BLaER1 (cell line): ENCODE measurements at regions not wholly inside any gene's neighbourhood (a gene's known extent, or its start where the extent isn't known, plus 50 kb on each side); places are given as distances from the start of the nearest gene placed in this dataset.

Source experiments
- H3K27ac ChIP-seq: shearing (Covaris generic); formaldehyde crosslinking; 2 replicates; pipeline ENCODE4 v1.8.1; 2022
- H3K27me3 ChIP-seq: shearing (Covaris generic); formaldehyde crosslinking; 2 replicates; pipeline ENCODE4 v1.8.1; 2022
- H3K36me3 ChIP-seq: shearing (Covaris generic); formaldehyde crosslinking; 2 replicates; pipeline ENCODE4 v1.8.1; 2022
- H3K4me1 ChIP-seq: shearing (Covaris generic); formaldehyde crosslinking; 2 replicates; pipeline ENCODE4 v1.8.1; 2022
- H3K4me2 ChIP-seq: shearing (Covaris generic); formaldehyde crosslinking; 2 replicates; pipeline ENCODE4 v1.8.1; 2022
- H3K4me3 ChIP-seq: shearing (Covaris generic); formaldehyde crosslinking; 2 replicates; pipeline ENCODE4 v1.8.1; 2022
- H3K9ac ChIP-seq: shearing (Covaris generic); formaldehyde crosslinking; 2 replicates; pipeline ENCODE4 v1.8.1; 2022
- H3K9me3 ChIP-seq: shearing (Covaris generic); formaldehyde crosslinking; 2 replicates; pipeline ENCODE4 v1.8.1; 2022
- H4K20me1 ChIP-seq: shearing (Covaris generic); formaldehyde crosslinking; 2 replicates; pipeline ENCODE4 v1.8.1; 2022
- Cebpa-rat ChIP-seq: shearing (Covaris generic); IDR thresholded peaks from 2 replicates; pipeline ENCODE4 v1.8.1; 2022

GRCh38 chr11:86136538-86136937 lies 67.7 kb upstream of the PICALM start:
- Histone ChIP-seq H3K27me3 (no peaks in the 10 kb centered on the region), H3K9ac (no peak overlapping the region), H3K4me1 (peaks cover 7% of the 10 kb centered on the region; the same call in 1 of the 2 replicates), H3K9me3 (no peaks in the 10 kb centered on the region), H3K4me3 (no peak overlapping the region), H4K20me1 (no peaks in the 10 kb centered on the region), H3K36me3 (no peaks in the 10 kb centered on the region), H3K27ac (no peak overlapping the region), H3K4me2 (no peak overlapping the region)
- no peak for TF ChIP-seq Cebpa-rat

DNA sequence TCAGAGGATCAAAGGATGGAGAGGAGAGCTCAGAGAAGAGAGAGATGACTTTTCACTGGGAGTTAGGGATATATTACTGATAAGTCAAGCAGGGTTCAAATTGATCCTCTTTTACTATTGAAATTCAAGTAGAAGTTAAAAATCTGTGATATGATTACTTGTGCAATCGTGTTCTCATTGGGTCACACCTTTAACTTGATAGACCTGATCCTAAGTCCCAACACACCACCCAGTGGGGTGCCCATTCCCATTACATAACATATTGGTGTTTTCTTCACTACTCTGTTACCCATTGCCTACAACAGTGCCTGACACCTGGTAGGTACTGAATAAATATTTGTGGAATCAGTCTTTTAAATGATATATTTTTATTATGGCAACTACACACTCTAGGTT lies 66.4 kb upstream of the PICALM start:
- Histone ChIP-seq H3K9me3 (no peaks in the 10 kb centered on the region), H3K9ac (no peak overlapping the region), H3K36me3 (no peaks in the 10 kb centered on the region), H3K4me1 (peaks cover 7% of the 10 kb centered on the region; the same call in 1 of the 2 replicates), H4K20me1 (no peaks in the 10 kb centered on the region), H3K4me2 (no peak overlapping the region), H3K27me3 (no peaks in the 10 kb centered on the region), H3K4me3 (no peak overlapping the region), H3K27ac (no peak overlapping the region)
- no peak for TF ChIP-seq Cebpa-rat

- H3K4me2 ChIP-seq, result no peak overlapping the region
- no peak overlapping the region for H3K9ac ChIP-seq
- H3K27ac ChIP-seq, result no peak overlapping the region
- TF ChIP-seq Cebpa-rat, result no peak
- H3K36me3 ChIP-seq, result no peaks in the 10 kb centered on the region
- peaks cover 7% of the 10 kb centered on the region; the same call in 1 of the 2 replicates for H3K4me1 ChIP-seq
- no peaks in the 10 kb centered on the region for H3K9me3 ChIP-seq
- H3K27me3 ChIP-seq, result no peaks in the 10 kb centered on the region
- H3K4me3 ChIP-seq, result no peak overlapping the region
- H4K20me1 ChIP-seq, result no peaks in the 10 kb centered on the region
Observed at GRCh38 chr11:86134580-86135318, 65.9 kb upstream of the PICALM start.

DNA sequence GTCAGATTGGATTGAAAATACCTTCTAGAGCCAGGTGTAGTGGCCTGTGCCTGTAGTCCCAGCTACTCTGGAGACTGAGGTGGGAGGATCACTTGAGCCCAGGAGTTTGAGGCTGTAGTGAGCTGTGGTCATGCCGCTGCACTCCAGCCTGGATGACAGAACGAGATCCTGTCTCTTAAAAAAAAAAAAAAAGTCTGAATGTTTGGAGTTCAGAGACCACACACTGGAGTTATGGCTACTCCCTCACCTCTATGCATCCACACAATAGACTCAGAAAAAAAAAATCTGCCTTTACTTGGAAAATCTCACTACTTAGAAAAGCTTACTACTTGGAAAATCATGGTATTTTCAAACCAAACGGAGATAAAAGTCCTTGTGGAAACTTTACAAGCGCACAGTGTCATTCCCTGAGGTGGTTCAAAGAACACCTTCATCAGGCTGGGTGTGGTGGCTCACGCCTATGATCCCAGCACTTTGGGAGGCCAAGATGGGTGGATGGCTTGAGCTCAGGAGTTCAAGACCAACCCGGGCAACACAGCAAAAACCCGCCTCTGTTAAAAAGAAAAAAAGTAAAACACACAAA lies 63.9 kb upstream of the PICALM start:
- Histone ChIP-seq H3K27me3 (no peaks in the 10 kb centered on the region), H3K27ac (no peak overlapping the region), H3K4me1 (no peaks in the 10 kb centered on the region), H3K36me3 (no peaks in the 10 kb centered on the region), H3K9ac (no peak overlapping the region), H3K4me3 (no peak overlapping the region), H3K4me2 (no peak overlapping the region), H3K9me3 (no peaks in the 10 kb centered on the region), H4K20me1 (no peaks in the 10 kb centered on the region)
- no peak for TF ChIP-seq Cebpa-rat

- H3K27me3 ChIP-seq, result no peaks in the 10 kb centered on the region
- H3K4me2 ChIP-seq, result no peak overlapping the region
- H3K9ac ChIP-seq, result no peak overlapping the region
- no peaks in the 10 kb centered on the region for H3K9me3 ChIP-seq
- H3K4me1 ChIP-seq, result no peaks in the 10 kb centered on the region
- H3K4me3 ChIP-seq, result no peak overlapping the region
- H3K36me3 ChIP-seq, result no peaks in the 10 kb centered on the region
- no peak for TF ChIP-seq Cebpa-rat
- H3K27ac ChIP-seq, result no peak overlapping the region
- H4K20me1 ChIP-seq, result no peaks in the 10 kb centered on the region
Observed at GRCh38 chr11:86129740-86130540, 61.1 kb upstream of the PICALM start.

GRCh38 chr11:86128914-86129313 lies 60.0 kb upstream of the PICALM start:
- Histone ChIP-seq H3K4me2 (no peak overlapping the region), H3K27me3 (no peaks in the 10 kb centered on the region), H3K9me3 (no peaks in the 10 kb centered on the region), H4K20me1 (no peaks in the 10 kb centered on the region), H3K4me3 (no peak overlapping the region), H3K36me3 (no peaks in the 10 kb centered on the region), H3K4me1 (no peaks in the 10 kb centered on the region), H3K27ac (no peak overlapping the region), H3K9ac (no peak overlapping the region)
- TF ChIP-seq Cebpa-rat, result no peak

- no peak overlapping the region for H3K9ac ChIP-seq
- H3K4me2 ChIP-seq, result no peak overlapping the region
- H3K4me1 ChIP-seq, result peaks cover 7% of the 10 kb centered on the region
- no peaks in the 10 kb centered on the region for H3K9me3 ChIP-seq
- H3K27ac ChIP-seq, result no peak overlapping the region
- no peaks in the 10 kb centered on the region for H4K20me1 ChIP-seq
- no peak overlapping the region for H3K4me3 ChIP-seq
- H3K27me3 ChIP-seq, result no peaks in the 10 kb centered on the region
- no peaks in the 10 kb centered on the region for H3K36me3 ChIP-seq
- no peak for TF ChIP-seq Cebpa-rat
Observed at GRCh38 chr11:86126862-86127261, 58.0 kb upstream of the PICALM start.

GRCh38 chr11:86124251-86125233 lies 55.7 kb upstream of the PICALM start:
- no peak overlapping the region for H3K27ac ChIP-seq
- H3K4me1 ChIP-seq, result peaks cover 7% of the 10 kb centered on the region

DNA sequence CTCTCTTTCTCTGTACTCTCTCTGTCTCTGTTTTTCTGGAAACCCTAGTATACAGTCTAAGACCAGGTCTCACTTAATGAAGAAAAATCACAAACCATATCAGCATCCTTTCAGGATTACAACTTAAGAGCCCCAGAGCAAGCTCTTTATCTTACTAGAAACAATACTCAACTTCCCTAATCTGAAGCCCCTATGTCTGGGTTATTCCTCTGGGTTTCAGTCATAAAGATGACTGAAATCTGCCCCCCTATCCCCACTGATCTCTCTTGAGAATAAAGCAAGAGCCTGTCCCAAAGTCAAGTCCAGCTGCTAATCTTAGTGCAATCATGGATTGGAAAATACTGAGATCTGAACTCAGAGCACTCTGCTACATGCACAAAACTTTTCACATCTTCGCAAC lies 53.9 kb upstream of the PICALM start:
- TF ChIP-seq Cebpa-rat, result no peak
- Histone ChIP-seq H3K4me2 (no peak overlapping the region), H3K9ac (no peak overlapping the region), H3K4me3 (no peak overlapping the region), H3K36me3 (no peaks in the 10 kb centered on the region), H3K9me3 (no peaks in the 10 kb centered on the region), H3K4me1 (peaks cover 7% of the 10 kb centered on the region), H4K20me1 (no peaks in the 10 kb centered on the region), H3K27me3 (no peaks in the 10 kb centered on the region), H3K27ac (no peak overlapping the region)

More at GRCh38 chr11:86124251-86125233, 55.7 kb upstream of the PICALM start:
- H3K27me3 ChIP-seq, result no peaks in the 10 kb centered on the region
- no peak for TF ChIP-seq Cebpa-rat
- no peaks in the 10 kb centered on the region for H3K9me3 ChIP-seq
- H3K4me2 ChIP-seq, result no peak overlapping the region
- H3K9ac ChIP-seq, result no peak overlapping the region
- no peaks in the 10 kb centered on the region for H4K20me1 ChIP-seq
- no peaks in the 10 kb centered on the region for H3K36me3 ChIP-seq
- no peak overlapping the region for H3K4me3 ChIP-seq
